ENCODE measurements at regions not wholly inside any gene's neighbourhood (a gene's known extent, or its start where the extent isn't known, plus 50 kb on each side); places are given as distances from the start of the nearest gene placed in this dataset.

DNA sequence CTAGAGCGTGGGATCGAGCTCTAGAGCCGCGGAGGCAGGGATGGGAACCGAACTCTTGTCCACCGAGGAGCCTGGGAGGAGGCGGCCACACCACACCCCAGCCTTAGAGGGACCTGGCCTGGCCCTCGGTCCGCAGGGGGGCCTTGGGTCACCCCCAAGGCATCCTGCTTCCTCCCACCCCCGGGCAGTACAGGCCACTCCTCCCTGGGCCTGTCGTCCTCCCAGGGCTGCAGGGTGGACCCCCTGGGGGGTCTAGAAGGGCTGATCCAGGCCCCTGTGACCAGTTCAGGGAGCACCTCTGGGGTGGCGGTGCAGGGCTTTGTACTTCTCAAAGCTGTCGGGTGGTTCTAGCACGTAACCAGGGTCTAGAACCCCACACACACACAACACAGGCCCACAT is 79.1 kb upstream of the FBRSL1 start:
- no peaks in the 10 kb centered on the region; the same call in 1 of the 2 replicates for H3K27me3 ChIP-seq (ENCODE audit: control insufficient read depth, low read length)
- no peak overlapping the region for H3K4me2 ChIP-seq (ENCODE audit: low read length)
- no peaks in the 10 kb centered on the region for H3F3A ChIP-seq (ENCODE audit: control insufficient read depth, insufficient read depth)
- no peaks in the 10 kb centered on the region for H3K9me2 ChIP-seq (replicated peaks; ENCODE audit: control insufficient read depth, low read length)
- no peak for TF ChIP-seq EZH2phosphoT487 (IDR thresholded peaks at IDR 0.05; ENCODE audit: borderline replicate concordance, low read length)
- TF ChIP-seq, protein P1, sequence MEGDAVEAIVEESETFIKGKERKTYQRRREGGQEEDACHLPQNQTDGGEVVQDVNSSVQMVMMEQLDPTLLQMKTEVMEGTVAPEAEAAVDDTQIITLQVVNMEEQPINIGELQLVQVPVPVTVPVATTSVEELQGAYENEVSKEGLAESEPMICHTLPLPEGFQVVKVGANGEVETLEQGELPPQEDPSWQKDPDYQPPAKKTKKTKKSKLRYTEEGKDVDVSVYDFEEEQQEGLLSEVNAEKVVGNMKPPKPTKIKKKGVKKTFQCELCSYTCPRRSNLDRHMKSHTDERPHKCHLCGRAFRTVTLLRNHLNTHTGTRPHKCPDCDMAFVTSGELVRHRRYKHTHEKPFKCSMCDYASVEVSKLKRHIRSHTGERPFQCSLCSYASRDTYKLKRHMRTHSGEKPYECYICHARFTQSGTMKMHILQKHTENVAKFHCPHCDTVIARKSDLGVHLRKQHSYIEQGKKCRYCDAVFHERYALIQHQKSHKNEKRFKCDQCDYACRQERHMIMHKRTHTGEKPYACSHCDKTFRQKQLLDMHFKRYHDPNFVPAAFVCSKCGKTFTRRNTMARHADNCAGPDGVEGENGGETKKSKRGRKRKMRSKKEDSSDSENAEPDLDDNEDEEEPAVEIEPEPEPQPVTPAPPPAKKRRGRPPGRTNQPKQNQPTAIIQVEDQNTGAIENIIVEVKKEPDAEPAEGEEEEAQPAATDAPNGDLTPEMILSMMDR (IDR thresholded peaks at IDR 0.05; ENCODE audit: low read depth, low read length, poor library complexity, severe bottlenecking): no peak
- no peak overlapping the region for H3K4me3 ChIP-seq (ENCODE audit: low read length)
- H3K27ac ChIP-seq (ENCODE audit: low read depth, low read length): no peak overlapping the region
- H3K4me1 ChIP-seq (ENCODE audit: control insufficient read depth, low read length): peaks cover 7% of the 10 kb centered on the region
- H3K79me2 ChIP-seq (ENCODE audit: control insufficient read depth, low read length): no peaks in the 10 kb centered on the region
- no peaks in the 10 kb centered on the region for H3K9me3 ChIP-seq (ENCODE audit: control insufficient read depth, insufficient read depth, low read length)
- no peaks in the 10 kb centered on the region for H3K36me3 ChIP-seq (ENCODE audit: control insufficient read depth, low read length)
- no peaks in the 10 kb centered on the region for H4K20me1 ChIP-seq (ENCODE audit: control insufficient read depth, insufficient read depth, low read depth, low read length)

DNA sequence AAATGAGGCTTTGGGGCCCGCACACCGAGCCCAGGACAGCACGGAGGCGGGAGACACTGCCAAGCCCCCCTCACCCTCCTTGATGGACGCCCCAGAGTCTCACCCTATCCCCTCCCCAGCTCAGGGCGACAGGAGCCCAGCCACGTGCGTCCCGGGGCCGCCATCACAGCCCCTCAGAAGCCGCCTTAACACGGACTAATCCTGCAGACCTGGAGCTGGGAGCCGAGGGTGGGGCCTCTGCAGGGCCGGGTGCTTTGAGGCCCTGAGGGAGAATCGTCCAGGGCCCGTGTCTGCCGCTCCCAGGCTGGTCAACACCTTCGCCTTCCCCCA is 79.7 kb upstream of the FBRSL1 start:
- H3K9me3 ChIP-seq (ENCODE audit: control insufficient read depth, insufficient read depth, low read length): no peaks in the 10 kb centered on the region
- no peaks in the 10 kb centered on the region; the same call in 1 of the 2 replicates for H3K27me3 ChIP-seq (ENCODE audit: control insufficient read depth, low read length)
- H3K79me2 ChIP-seq (ENCODE audit: control insufficient read depth, low read length): no peaks in the 10 kb centered on the region
- no peaks in the 10 kb centered on the region for H3K9me2 ChIP-seq (replicated peaks; ENCODE audit: control insufficient read depth, low read length)
- no peaks in the 10 kb centered on the region for H4K20me1 ChIP-seq (ENCODE audit: control insufficient read depth, insufficient read depth, low read depth, low read length)
- H3K4me1 ChIP-seq (ENCODE audit: control insufficient read depth, low read length): peaks cover 6% of the 10 kb centered on the region
- H3F3A ChIP-seq (ENCODE audit: control insufficient read depth, insufficient read depth): no peaks in the 10 kb centered on the region
- TF ChIP-seq, protein P1 (IDR thresholded peaks at IDR 0.05; ENCODE audit: low read depth, low read length, poor library complexity, severe bottlenecking): no peak
- no peak for TF ChIP-seq EZH2phosphoT487 (IDR thresholded peaks at IDR 0.05; ENCODE audit: borderline replicate concordance, low read length)
- H3K36me3 ChIP-seq (ENCODE audit: control insufficient read depth, low read length): no peaks in the 10 kb centered on the region
- no peak overlapping the region for H3K4me2 ChIP-seq (ENCODE audit: low read length)
- no peak overlapping the region for H3K27ac ChIP-seq (ENCODE audit: low read depth, low read length)
- no peak overlapping the region for H3K4me3 ChIP-seq (ENCODE audit: low read length)

DNA sequence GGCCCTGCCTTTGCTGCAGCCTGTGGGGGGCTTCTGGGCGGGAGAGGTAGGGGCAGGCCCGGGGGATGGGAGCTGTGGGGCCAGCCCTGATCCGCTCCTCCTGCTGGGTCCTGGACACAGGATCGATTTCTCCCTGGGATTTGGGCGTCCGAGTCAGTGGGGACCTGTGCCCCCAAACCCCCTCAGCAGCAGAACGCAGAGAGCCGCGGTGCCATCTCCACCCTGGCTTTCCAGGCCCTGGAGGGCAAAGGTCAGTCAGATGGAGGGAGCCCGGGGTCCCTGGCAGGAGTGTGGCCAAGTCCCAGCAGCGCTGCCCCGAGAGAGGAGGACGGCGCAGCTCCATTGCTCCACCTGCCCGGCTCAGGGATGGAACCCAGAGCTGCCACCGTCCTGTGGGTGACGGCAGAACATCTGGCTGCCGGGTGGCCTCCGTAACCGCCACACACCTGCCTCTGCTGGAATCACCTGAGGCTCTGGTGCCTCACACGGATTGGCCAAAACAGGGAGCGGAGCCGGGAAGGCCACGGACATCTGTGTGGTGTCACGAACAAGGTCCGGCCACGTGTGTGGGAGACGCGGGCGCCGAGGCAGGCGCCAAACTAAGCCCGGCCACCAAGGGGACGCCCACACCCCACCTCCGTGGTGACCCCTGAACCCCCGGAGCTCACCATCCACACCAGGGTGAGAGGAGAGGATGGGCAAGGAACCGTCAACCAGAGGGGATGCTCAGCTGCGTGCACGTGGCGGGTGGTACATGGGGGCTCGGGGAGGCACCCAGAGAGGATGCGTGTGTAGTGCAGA is 80.3 kb upstream of the FBRSL1 start:
- peaks cover under 1% of the 10 kb centered on the region; the same call in 1 of the 2 replicates for H3K4me1 ChIP-seq (ENCODE audit: control insufficient read depth, low read length)
- TF ChIP-seq EZH2phosphoT487 (IDR thresholded peaks at IDR 0.05; ENCODE audit: borderline replicate concordance, low read length): no peak
- no peaks in the 10 kb centered on the region for H3K9me2 ChIP-seq (replicated peaks; ENCODE audit: control insufficient read depth, low read length)
- H3K27ac ChIP-seq (ENCODE audit: low read depth, low read length): no peak overlapping the region
- H3K36me3 ChIP-seq (ENCODE audit: control insufficient read depth, low read length): no peaks in the 10 kb centered on the region
- no peaks in the 10 kb centered on the region for H3F3A ChIP-seq (ENCODE audit: control insufficient read depth, insufficient read depth)
- H3K9me3 ChIP-seq (ENCODE audit: control insufficient read depth, insufficient read depth, low read length): no peaks in the 10 kb centered on the region
- H3K4me3 ChIP-seq (ENCODE audit: low read length): no peak overlapping the region
- no peaks in the 10 kb centered on the region for H4K20me1 ChIP-seq (ENCODE audit: control insufficient read depth, insufficient read depth, low read depth, low read length)
- H3K4me2 ChIP-seq (ENCODE audit: low read length): no peak overlapping the region
- no peaks in the 10 kb centered on the region; the same call in 1 of the 2 replicates for H3K27me3 ChIP-seq (ENCODE audit: control insufficient read depth, low read length)
- H3K79me2 ChIP-seq (ENCODE audit: control insufficient read depth, low read length): no peaks in the 10 kb centered on the region

Data from DOHH2 (cell line).